Keratinocyte (primary cell): ENCODE measurements at regions not wholly inside any gene's neighbourhood (a gene's known extent, or its start where the extent isn't known, plus 50 kb on each side); places are given as distances from the start of the nearest gene placed in this dataset.

Experiments
- DNase-seq: peaks from one replicate; pipeline ENCODE4 v3.0.0-alpha.2; 2011; ENCODE audit warnings: low read depth, missing footprints, low spot score
- FAIRE-seq: peaks from 2 replicates; lab custom pipeline; 2011; peaks lifted over from hg19 to GRCh38; lab: Jason Lieb, UNC
- H2AFZ ChIP-seq: 2 replicates; pipeline ENCODE4 v1.6.0; 2012; ENCODE audit warnings: low read length, control low read depth, inconsistent platforms; ENCODE audit not compliant: control insufficient read depth
- H3K27ac ChIP-seq: 2 replicates; pipeline ENCODE4 v1.5.1; 2011; ENCODE audit warnings: low read length; ENCODE audit not compliant: control insufficient read depth, insufficient read depth
- H3K27me3 ChIP-seq: 3 replicates; pipeline ENCODE4 v1.6.0; 2011; ENCODE audit warnings: low read length; ENCODE audit not compliant: control insufficient read depth, insufficient read depth; ENCODE audit errors: extremely low read depth
- H3K36me3 ChIP-seq, 2 experiments: 2 replicates in 1 of 2; 3 replicates in 1 of 2; pipeline ENCODE4 v1.5.1; 2011; ENCODE audit warnings: low read length in 2 of 2, mild to moderate bottlenecking in 1 of 2; ENCODE audit not compliant: control insufficient read depth in 2 of 2, insufficient read depth in 2 of 2; ENCODE audit errors: extremely low read depth in 1 of 2
- H3K4me1 ChIP-seq: 3 replicates; pipeline ENCODE4 v1.5.1; 2011; ENCODE audit warnings: low read length; ENCODE audit not compliant: control insufficient read depth, insufficient read depth; ENCODE audit errors: extremely low read depth
- H3K4me2 ChIP-seq: 3 replicates; pipeline ENCODE4 v1.6.0; 2011; ENCODE audit warnings: low read depth, low read length; ENCODE audit not compliant: control insufficient read depth, insufficient read depth; ENCODE audit errors: extremely low read depth
- H3K4me3 ChIP-seq, 3 experiments: fragments of 200-600 bp in 1 of 3; sonication (generic) in 1 of 3; 2 replicates in 2 of 3; 3 replicates in 1 of 3; pipeline ENCODE4 v1.5.1; 2011 to 2016; ENCODE audit warnings: low read length in 3 of 3, mild to moderate bottlenecking in 3 of 3, control low read depth in 2 of 3, inconsistent platforms in 1 of 3, low read depth in 1 of 3, mixed read lengths in 1 of 3, mixed run types in 1 of 3, moderate library complexity in 1 of 3; ENCODE audit not compliant: control insufficient read depth in 2 of 3, insufficient read depth in 2 of 3; ENCODE audit errors: extremely low read depth in 1 of 3
- H3K79me2 ChIP-seq: 2 replicates; pipeline ENCODE4 v1.6.0; 2012; ENCODE audit warnings: low read length; ENCODE audit not compliant: control insufficient read depth, insufficient read depth
- H3K9ac ChIP-seq: 3 replicates; pipeline ENCODE4 v1.6.0; 2011; ENCODE audit warnings: low read length; ENCODE audit not compliant: control insufficient read depth, insufficient read depth; ENCODE audit errors: extremely low read depth
- H3K9me1 ChIP-seq: 3 replicates; pipeline ENCODE4 v1.6.0; 2011; ENCODE audit warnings: low read length; ENCODE audit not compliant: control insufficient read depth, insufficient read depth; ENCODE audit errors: extremely low read depth
- H3K9me3 ChIP-seq: 2 replicates; pipeline ENCODE4 v1.5.1; 2012; ENCODE audit warnings: low read depth, low read length; ENCODE audit not compliant: control insufficient read depth
- H4K20me1 ChIP-seq: 3 replicates; pipeline ENCODE4 v1.6.0; 2011; ENCODE audit warnings: low read length; ENCODE audit not compliant: control insufficient read depth, insufficient read depth; ENCODE audit errors: extremely low read depth
- EZH2 ChIP-seq: IDR thresholded peaks from one replicate; pipeline ENCODE4 v1.6.1; 2012; ENCODE audit warnings: inconsistent platforms, mild to moderate bottlenecking, low read length, moderate library complexity
- dilution Hi-C: fragments of 300-500 bp; cut with MboI; formaldehyde crosslinking; loops from one replicate; pipeline ENCODE4 v1.7.0; 2020; ENCODE audit warnings: low sequenced_read_pairs; ENCODE audit not compliant: extremely low pct_ligation_motif_present
- TF ChIP-seq, protein P1 (sequence below), 3 experiments: IDR thresholded peaks in 1 of 3; conservative IDR thresholded peaks in 1 of 3; optimal IDR thresholded peaks in 1 of 3; 2 replicates in 2 of 3; 3 replicates in 1 of 3; pipeline versions ENCODE3 to v1.5.1; 2011; ENCODE audit warnings: low read length in 3 of 3, mild to moderate bottlenecking in 3 of 3, moderate library complexity in 2 of 3, control low read depth in 1 of 3, inconsistent platforms in 1 of 3; ENCODE audit not compliant: insufficient read depth in 2 of 3; ENCODE audit errors: extremely low read depth in 1 of 3

DNA sequence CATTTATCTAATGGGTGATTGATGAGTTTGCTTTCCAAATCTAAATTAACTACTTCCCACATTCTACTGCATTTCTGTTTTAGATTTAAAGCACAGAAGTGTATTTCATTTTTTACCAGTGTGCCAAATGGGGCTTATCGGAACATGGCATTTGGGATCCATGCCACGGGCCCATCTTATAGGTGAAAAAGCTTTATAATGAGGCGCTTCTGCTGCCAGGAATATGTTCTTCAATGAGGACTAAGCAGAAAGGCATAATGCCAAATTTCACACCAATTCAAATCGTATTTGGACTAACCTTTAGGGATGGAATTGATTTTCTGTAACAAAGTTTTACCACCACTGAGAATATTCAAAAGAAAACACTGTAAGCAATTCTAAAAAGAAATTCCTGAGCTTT, 803.5 kb upstream of the FLRT2 start:
- TF ChIP-seq EZH2: no peak
- TF ChIP-seq, protein P1, sequence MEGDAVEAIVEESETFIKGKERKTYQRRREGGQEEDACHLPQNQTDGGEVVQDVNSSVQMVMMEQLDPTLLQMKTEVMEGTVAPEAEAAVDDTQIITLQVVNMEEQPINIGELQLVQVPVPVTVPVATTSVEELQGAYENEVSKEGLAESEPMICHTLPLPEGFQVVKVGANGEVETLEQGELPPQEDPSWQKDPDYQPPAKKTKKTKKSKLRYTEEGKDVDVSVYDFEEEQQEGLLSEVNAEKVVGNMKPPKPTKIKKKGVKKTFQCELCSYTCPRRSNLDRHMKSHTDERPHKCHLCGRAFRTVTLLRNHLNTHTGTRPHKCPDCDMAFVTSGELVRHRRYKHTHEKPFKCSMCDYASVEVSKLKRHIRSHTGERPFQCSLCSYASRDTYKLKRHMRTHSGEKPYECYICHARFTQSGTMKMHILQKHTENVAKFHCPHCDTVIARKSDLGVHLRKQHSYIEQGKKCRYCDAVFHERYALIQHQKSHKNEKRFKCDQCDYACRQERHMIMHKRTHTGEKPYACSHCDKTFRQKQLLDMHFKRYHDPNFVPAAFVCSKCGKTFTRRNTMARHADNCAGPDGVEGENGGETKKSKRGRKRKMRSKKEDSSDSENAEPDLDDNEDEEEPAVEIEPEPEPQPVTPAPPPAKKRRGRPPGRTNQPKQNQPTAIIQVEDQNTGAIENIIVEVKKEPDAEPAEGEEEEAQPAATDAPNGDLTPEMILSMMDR (optimal IDR thresholded peaks at IDR 0.05 in 1 of 3, IDR thresholded peaks at IDR 0.05 in 1 of 3, conservative IDR thresholded peaks at IDR 0.05 in 1 of 3; ENCODE audit: extremely low read depth in 1 of 3, insufficient read depth in 2 of 3, low read length in 3 of 3): no peak

GRCh38 chr14:84749191-84749955, 780.6 kb upstream of the FLRT2 start:
- peaks cover 2% of the 10 kb centered on the region for H3K4me1 ChIP-seq

More for the DNA sequence above, 803.5 kb upstream of the FLRT2 start:
- no peaks in the 10 kb centered on the region for H3K9me1 ChIP-seq
- H3K9ac ChIP-seq: no peak overlapping the region
- no peaks in the 10 kb centered on the region for H3K36me3 ChIP-seq
- H3K4me1 ChIP-seq: no peaks in the 10 kb centered on the region
- DNase-seq: no peak
- no peak for FAIRE-seq
- no peak overlapping the region for H3K4me3 ChIP-seq
- dilution Hi-C loops: no loop called here
- no peak overlapping the region for H3K4me2 ChIP-seq
- no peak overlapping the region for H3K27ac ChIP-seq
- no peaks in the 10 kb centered on the region for H3K27me3 ChIP-seq
- no peaks in the 10 kb centered on the region for H4K20me1 ChIP-seq
- H3K79me2 ChIP-seq: no peaks in the 10 kb centered on the region
- H3K9me3 ChIP-seq: no peaks in the 10 kb centered on the region
- H2AFZ ChIP-seq: no peak overlapping the region

More at GRCh38 chr14:84749191-84749955, 780.6 kb upstream of the FLRT2 start:
- no peak overlapping the region for H3K4me3 ChIP-seq
- H3K9me3 ChIP-seq: no peaks in the 10 kb centered on the region
- no peaks in the 10 kb centered on the region for H3K9me1 ChIP-seq
- TF ChIP-seq, protein P1 (optimal IDR thresholded peaks at IDR 0.05 in 1 of 3, IDR thresholded peaks at IDR 0.05 in 1 of 3, conservative IDR thresholded peaks at IDR 0.05 in 1 of 3; ENCODE audit: extremely low read depth in 1 of 3, insufficient read depth in 2 of 3, low read length in 3 of 3): no peak
- no peak for TF ChIP-seq EZH2
- no peak overlapping the region for H3K9ac ChIP-seq
- no peaks in the 10 kb centered on the region for H4K20me1 ChIP-seq
- FAIRE-seq (no peak), DNase-seq (no peak)
- H3K27me3 ChIP-seq: no peaks in the 10 kb centered on the region
- no peaks in the 10 kb centered on the region for H3K36me3 ChIP-seq
- no peak overlapping the region for H3K27ac ChIP-seq
- H3K4me2 ChIP-seq: no peak overlapping the region
- dilution Hi-C loops: no loop called here
- H2AFZ ChIP-seq: no peak overlapping the region
- H3K79me2 ChIP-seq: no peaks in the 10 kb centered on the region
